Rectal smooth muscle tissue (tissue), 1 donor: ENCODE measurements at regions not wholly inside any gene's neighbourhood (a gene's known extent, or its start where the extent isn't known, plus 50 kb on each side); places are given as distances from the start of the nearest gene placed in this dataset.

Source experiments
- H3K27ac ChIP-seq: one replicate; pipeline ENCODE4 v1.7.0; 2013; ENCODE audit warnings: low read depth, low read length, inconsistent platforms
- H3K27me3 ChIP-seq: one replicate; pipeline ENCODE4 v1.7.0; 2013; ENCODE audit warnings: low read length; ENCODE audit not compliant: control insufficient read depth, insufficient read depth
- H3K36me3 ChIP-seq: one replicate; pipeline ENCODE4 v1.7.0; 2013; ENCODE audit warnings: low read length; ENCODE audit not compliant: control insufficient read depth, insufficient read depth
- H3K4me1 ChIP-seq: one replicate; pipeline ENCODE4 v1.7.0; 2013; ENCODE audit warnings: low read length; ENCODE audit not compliant: control insufficient read depth, insufficient read depth
- H3K4me3 ChIP-seq: one replicate; pipeline ENCODE4 v1.7.0; 2013; ENCODE audit warnings: low read length
- H3K9ac ChIP-seq: one replicate; pipeline ENCODE4 v1.7.0; 2013; ENCODE audit warnings: low read length

DNA sequence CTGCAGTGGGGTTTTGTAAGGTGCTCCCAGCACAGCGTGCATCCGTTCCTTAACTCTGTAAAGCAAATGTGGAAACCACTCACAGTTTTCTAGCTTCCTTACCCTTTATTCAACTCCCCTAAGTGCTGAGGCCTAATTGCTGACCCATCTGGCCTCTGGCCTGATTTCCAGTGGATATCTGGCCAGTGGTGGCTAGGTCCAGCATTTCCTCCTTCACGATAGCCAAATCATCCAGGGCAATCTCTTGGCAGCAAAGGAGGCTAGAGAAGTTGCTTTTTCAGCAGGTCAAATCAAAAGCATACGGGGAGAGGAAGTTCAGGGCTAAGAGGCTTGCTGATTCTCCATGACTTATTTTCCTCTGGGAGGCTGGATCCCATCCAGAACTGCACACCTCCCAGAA is 286.3 kb upstream of the VLDLR start:
- no peak overlapping the region for H3K4me3 ChIP-seq
- peaks cover 9% of the 10 kb centered on the region for H3K4me1 ChIP-seq
- no peak overlapping the region for H3K27ac ChIP-seq
- no peaks in the 10 kb centered on the region for H3K27me3 ChIP-seq
- no peak overlapping the region for H3K9ac ChIP-seq
- no peaks in the 10 kb centered on the region for H3K36me3 ChIP-seq

DNA sequence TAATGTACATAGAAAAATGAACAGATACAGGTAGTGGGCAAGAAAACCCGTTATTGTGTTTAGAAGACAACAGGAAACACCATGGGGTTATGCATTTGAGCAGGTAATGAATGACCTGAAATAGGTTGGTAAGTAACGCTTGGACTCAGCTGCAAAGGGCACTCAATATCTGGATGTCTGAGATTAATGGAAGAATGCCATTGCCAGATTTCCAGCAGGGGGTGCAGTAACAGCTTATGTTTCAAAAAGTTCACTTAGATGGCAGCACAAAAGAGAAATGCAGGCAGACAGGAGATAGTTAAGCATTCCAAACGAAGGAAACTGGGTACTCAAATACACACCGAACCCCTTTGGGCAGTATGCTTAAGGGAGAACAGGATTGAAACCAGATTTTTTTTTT is 285.5 kb upstream of the VLDLR start:
- Histone ChIP-seq H3K27me3 (no peaks in the 10 kb centered on the region), H3K4me3 (no peak overlapping the region), H3K36me3 (no peaks in the 10 kb centered on the region), H3K27ac (no peak overlapping the region), H3K4me1 (peaks cover 9% of the 10 kb centered on the region), H3K9ac (no peak overlapping the region)

DNA sequence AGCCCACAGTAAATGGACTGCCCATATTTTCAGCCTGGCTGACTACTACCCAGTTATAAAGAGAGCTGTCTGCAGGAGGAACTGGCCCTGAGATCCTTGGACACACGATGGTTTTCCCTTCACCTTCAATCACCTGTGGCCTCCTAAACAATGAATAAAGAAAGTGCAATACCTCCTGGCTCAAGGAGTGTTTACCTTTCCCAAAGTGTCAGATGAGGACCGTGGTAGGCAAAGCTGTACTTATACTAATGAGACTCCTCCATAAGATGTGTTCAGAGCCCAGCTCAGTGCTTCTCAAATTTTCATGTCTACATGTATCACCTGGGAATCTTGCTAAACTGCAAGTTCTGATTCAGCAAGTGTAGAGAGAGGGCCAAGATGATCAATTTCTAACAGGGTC is 284.5 kb upstream of the VLDLR start:
- H3K4me3 ChIP-seq: no peak overlapping the region
- H3K27me3 ChIP-seq: no peaks in the 10 kb centered on the region
- no peak overlapping the region for H3K9ac ChIP-seq
- H3K27ac ChIP-seq: no peak overlapping the region
- peaks cover 9% of the 10 kb centered on the region for H3K4me1 ChIP-seq
- H3K36me3 ChIP-seq: no peaks in the 10 kb centered on the region

DNA sequence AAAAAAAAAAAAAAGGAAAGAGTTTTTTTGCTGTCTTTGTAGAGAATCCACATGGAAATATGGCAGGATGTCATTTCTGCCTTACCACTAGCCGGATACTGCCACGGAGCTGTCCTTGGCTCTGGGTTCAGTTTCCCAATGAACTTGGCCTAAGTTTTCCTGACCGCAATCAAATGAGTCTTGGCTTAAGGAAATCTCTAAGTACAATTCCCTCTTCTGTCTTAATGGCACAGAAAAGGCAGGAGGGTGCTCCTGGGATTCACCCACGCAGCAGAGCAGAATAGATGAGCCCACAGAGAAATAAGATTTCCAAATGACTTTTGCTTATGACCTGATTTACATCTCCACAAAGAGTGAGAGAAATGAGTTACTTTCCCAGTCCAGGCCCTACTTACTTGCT is 284.0 kb upstream of the VLDLR start:
- Histone ChIP-seq H3K4me1 (peaks cover 9% of the 10 kb centered on the region), H3K27me3 (no peaks in the 10 kb centered on the region), H3K27ac (no peak overlapping the region), H3K9ac (no peak overlapping the region), H3K36me3 (no peaks in the 10 kb centered on the region), H3K4me3 (no peak overlapping the region)

DNA sequence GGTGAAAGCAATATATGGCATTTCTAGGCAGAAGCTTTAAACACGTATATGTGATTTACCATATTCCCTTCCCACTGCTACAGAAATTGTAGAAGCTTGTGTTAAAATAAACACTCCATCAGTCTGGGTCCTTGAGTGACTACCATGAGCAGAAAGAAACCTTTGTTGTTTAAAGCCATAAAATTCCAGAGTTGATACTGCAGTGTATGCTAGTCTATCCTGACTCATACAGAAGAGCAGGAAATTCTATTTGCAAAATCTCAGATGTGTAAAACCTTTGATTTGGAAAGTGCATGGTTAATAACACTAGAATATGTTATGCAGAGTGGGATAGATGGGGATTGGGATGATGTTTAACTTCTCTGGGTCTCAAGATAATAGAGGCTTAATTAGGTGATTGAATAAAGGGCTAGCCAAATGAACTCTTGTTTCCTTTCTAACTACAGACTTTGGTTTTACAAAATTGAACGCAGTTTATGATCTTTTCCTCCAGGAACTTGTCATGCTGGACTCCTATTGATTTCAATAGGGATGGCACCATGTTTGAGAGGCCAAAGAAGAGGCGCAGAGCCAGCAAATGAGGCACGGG is 282.7 kb upstream of the VLDLR start:
- Histone ChIP-seq H3K9ac (no peak overlapping the region), H3K36me3 (no peaks in the 10 kb centered on the region), H3K4me1 (peaks cover 9% of the 10 kb centered on the region), H3K4me3 (no peak overlapping the region), H3K27me3 (peaks cover 2% of the 10 kb centered on the region), H3K27ac (no peak overlapping the region)

DNA sequence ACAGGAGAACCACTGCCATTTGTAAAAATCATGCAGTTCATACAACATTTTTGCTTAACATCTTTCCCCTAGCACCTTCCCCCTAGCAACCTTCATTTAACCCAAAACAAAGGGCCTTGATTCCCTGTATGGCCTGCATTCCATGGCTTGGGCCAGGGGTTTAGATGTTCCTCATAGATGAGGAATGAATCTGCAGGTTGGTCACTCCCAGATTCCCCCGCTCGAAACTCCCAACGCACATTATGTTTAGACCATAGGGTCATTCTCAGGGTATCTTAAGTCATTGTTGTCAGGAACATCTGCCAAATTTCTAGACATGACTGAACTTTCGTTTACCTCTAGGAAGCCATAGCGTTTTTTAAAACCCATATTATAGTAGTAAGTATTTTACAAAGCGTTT is 282.2 kb upstream of the VLDLR start:
- peaks cover 2% of the 10 kb centered on the region for H3K27me3 ChIP-seq
- H3K9ac ChIP-seq: no peak overlapping the region
- no peaks in the 10 kb centered on the region for H3K36me3 ChIP-seq
- H3K4me3 ChIP-seq: no peak overlapping the region
- H3K4me1 ChIP-seq: peaks cover 9% of the 10 kb centered on the region
- H3K27ac ChIP-seq: no peak overlapping the region

DNA sequence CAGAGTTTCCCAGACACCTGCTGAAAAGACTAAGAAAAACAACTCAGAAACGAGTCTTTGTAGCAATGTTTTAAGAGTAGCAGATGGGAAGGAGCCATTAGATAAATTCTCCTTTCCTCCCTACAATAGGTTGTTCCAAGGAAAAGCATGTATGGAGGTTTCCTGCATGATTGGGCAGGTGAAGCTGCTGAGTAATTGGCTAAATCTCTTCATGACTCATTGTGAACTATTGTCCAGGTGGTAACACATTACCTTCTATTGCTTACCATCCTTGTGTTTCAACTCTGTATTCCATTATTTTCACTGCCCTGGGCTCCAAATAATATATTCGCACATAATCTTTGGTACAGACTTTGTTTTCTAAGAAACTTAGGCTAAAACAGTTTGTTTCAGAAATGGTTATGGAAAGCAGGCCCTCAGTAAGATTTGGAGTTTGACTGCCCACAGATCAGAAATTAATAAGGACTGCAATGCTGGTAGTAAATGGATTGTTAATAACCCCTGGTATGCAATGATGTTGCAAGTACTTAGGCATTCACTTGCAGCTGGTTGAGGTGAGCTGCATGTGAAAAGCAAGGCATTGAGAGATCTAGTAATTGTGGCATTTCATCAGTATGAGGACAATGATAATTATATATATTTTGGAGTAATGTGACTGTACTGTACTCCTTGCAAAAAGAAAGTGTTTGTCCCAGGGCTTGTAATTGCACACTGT is 281.4 kb upstream of the VLDLR start:
- Histone ChIP-seq H3K36me3 (no peaks in the 10 kb centered on the region), H3K27ac (no peak overlapping the region), H3K4me3 (no peak overlapping the region), H3K4me1 (peaks cover 9% of the 10 kb centered on the region), H3K27me3 (peaks cover 2% of the 10 kb centered on the region), H3K9ac (no peak overlapping the region)

DNA sequence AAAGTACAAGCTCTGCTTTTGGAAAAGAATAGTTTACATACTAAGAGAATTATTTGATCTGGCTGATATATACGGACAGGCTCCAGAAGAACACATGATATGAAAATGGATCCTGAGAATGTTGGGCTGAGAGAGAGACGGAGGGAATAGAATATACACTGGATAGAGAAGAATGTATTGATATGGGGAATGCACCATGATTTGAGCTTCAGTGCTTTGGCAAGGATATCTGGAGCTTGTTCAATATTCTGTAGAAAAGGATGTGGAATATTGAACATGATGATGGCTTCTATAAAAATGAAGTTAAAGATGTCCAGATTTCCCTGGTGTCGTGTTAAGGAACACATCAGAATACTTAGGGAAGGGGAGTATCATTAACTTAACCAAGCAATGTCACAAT is 280.5 kb upstream of the VLDLR start:
- H3K4me3 ChIP-seq: no peak overlapping the region
- H3K4me1 ChIP-seq: peaks cover 9% of the 10 kb centered on the region
- H3K27ac ChIP-seq: no peak overlapping the region
- H3K9ac ChIP-seq: no peak overlapping the region
- no peaks in the 10 kb centered on the region for H3K36me3 ChIP-seq
- peaks cover 2% of the 10 kb centered on the region for H3K27me3 ChIP-seq

DNA sequence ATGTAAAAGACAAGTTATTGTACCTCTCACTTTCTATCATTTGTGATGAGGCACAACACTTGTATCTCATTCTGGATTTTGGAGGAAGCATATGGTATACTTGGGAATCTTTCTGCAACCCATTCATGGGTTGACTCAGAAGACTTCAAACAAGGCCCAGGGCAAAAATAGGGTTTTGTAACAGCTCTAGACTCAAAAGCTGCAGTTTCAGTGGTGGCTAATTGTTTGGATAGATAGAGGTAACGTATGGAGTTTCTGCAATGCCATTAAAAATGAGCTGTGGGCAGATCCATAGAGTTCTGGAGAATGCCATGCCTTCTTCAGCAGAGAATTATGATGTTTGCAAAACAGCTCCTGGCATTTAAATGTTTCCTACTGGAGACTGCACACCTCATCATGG is 279.6 kb upstream of the VLDLR start:
- Histone ChIP-seq H3K4me1 (peaks cover 9% of the 10 kb centered on the region), H3K4me3 (no peak overlapping the region), H3K36me3 (no peaks in the 10 kb centered on the region), H3K9ac (no peak overlapping the region), H3K27me3 (peaks cover 2% of the 10 kb centered on the region), H3K27ac (no peak overlapping the region)

DNA sequence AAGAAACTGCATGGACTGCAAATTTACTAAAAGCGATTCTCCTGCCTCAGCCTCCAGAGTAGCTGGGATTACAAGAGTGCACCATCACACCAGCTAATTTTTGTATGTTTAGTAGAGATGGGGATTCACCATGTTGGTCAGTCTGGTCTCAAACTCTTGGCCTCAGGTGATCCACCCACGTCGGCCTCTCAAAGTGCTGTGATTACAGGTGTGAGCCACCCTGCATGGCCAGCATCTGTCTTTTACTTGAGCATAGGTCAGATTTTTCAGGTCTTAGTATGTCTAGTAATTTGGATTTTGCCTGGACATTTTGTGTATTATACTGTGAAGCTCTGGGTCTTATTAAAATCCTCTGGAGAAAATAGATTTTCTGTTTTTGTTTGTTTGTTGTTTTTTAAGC is 277.8 kb upstream of the VLDLR start:
- Histone ChIP-seq H3K36me3 (no peaks in the 10 kb centered on the region), H3K4me3 (no peak overlapping the region), H3K27ac (no peak overlapping the region), H3K4me1 (no peaks in the 10 kb centered on the region), H3K9ac (no peak overlapping the region), H3K27me3 (peaks cover 2% of the 10 kb centered on the region)

DNA sequence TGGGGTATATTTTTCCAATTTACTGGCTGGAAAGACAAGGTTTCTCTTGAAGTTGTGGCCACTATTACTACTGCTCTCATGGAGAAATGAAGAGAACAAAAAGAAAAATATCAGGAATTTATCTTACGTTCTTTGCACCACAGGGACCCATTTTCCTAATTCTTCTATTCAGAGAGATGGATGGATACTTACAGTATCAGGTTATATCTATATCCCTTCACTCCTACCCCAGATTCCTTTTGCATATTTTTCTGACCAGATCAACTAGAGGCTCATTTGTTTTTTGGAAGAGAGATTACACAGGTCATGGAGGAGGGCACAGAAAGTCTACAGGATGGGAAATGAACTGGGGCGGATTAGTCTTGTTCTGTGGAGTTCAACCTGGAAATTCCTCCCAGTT is 277.2 kb upstream of the VLDLR start:
- H3K4me1 ChIP-seq: no peaks in the 10 kb centered on the region
- H3K27me3 ChIP-seq: peaks cover 2% of the 10 kb centered on the region
- no peak overlapping the region for H3K9ac ChIP-seq
- H3K27ac ChIP-seq: no peak overlapping the region
- no peaks in the 10 kb centered on the region for H3K36me3 ChIP-seq
- no peak overlapping the region for H3K4me3 ChIP-seq

DNA sequence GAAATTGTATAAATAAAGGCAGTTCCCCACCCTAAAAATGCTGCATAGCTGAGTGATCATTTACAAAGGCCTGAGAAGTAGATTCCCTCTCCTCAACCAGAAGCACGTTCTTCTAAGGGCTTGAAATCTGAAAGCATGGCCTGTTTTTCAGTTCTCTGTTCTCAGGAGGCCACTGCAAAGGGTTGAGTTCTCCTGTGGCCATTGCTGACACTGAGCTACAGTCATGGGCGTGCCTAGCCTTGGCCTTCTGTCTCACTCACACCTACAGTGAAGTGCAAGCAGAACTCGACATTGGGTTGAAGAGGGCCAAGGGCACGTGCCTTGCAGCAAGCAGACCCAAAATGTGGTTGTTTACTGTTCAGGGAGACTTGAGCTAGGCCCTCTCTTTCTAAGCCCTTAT is 276.6 kb upstream of the VLDLR start:
- peaks cover 2% of the 10 kb centered on the region for H3K27me3 ChIP-seq
- no peaks in the 10 kb centered on the region for H3K36me3 ChIP-seq
- no peak overlapping the region for H3K4me3 ChIP-seq
- no peak overlapping the region for H3K27ac ChIP-seq
- no peaks in the 10 kb centered on the region for H3K4me1 ChIP-seq
- no peak overlapping the region for H3K9ac ChIP-seq

DNA sequence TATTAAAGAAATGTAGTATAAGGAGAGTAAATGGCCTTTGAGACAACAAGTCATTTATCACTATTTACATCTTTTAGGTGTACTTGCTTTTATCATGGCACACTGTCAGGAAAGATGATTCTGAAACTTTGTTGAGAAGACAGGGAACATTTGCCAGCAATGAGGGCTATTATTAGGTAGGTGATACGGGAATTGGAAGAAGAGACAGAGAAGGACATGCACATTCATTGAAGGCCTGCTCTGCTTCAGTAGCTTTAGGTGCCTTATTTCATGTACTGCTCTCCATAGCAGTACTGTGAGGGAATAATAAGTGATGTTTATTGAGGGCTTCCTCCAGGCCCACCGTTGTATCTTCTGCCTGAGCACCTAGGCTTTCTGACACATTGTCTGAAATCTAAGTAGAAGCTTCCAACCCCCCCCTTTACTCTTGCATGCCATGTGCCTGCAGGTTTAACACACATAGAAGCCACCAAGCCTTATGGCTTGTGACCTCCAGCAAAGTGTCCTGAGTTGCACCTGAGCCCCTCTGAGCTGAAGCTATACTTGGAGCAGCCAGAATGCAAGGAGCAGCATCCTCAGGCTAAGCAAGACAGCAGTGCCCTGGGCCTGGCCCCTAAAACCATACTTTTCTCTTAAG is 275.2 kb upstream of the VLDLR start:
- H3K27me3 ChIP-seq: peaks cover 2% of the 10 kb centered on the region
- H3K9ac ChIP-seq: no peak overlapping the region
- H3K27ac ChIP-seq: no peak overlapping the region
- no peaks in the 10 kb centered on the region for H3K36me3 ChIP-seq
- H3K4me1 ChIP-seq: no peaks in the 10 kb centered on the region
- no peak overlapping the region for H3K4me3 ChIP-seq
